ENCODE measurements at regions not wholly inside any gene's neighbourhood (a gene's known extent, or its start where the extent isn't known, plus 50 kb on each side); places are given as distances from the start of the nearest gene placed in this dataset.

DNA sequence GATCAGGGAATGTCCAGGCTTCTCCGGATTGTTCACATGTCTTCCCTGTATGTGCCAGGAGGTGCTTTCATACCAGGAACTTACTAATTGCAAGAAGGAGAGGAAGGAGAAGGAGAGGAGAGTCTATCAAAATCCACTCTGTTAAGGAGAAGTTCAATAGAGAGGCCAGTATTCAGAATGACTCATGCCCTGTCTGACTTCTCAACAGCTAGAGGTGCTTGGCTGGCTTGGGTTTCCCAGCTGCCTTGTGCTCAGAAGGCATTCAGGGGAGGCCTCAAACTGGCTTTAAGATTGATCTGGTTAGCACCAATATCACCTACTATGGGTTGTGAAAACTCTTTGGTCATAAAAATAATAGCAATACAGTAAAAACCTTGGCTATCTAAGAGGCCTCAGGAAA is 167.9 kb upstream of the GLRA1 start (continued):
- TF ChIP-seq BACH2 (CRISPR knock-in tag; IDR thresholded peaks at IDR 0.05; ENCODE audit: borderline replicate concordance) (no peak), PPARA (CRISPR knock-in tag; IDR thresholded peaks at IDR 0.05; ENCODE audit: borderline replicate concordance) (no peak), TCF4 (CRISPR knock-in tag; IDR thresholded peaks at IDR 0.05; ENCODE audit: borderline replicate concordance) (no peak), ZFP30 (CRISPR knock-in tag; IDR thresholded peaks at IDR 0.05) (no peak)
- TF ChIP-seq, protein P1, sequence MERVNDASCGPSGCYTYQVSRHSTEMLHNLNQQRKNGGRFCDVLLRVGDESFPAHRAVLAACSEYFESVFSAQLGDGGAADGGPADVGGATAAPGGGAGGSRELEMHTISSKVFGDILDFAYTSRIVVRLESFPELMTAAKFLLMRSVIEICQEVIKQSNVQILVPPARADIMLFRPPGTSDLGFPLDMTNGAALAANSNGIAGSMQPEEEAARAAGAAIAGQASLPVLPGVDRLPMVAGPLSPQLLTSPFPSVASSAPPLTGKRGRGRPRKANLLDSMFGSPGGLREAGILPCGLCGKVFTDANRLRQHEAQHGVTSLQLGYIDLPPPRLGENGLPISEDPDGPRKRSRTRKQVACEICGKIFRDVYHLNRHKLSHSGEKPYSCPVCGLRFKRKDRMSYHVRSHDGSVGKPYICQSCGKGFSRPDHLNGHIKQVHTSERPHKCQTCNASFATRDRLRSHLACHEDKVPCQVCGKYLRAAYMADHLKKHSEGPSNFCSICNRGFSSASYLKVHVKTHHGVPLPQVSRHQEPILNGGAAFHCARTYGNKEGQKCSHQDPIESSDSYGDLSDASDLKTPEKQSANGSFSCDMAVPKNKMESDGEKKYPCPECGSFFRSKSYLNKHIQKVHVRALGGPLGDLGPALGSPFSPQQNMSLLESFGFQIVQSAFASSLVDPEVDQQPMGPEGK (CRISPR knock-in tag; IDR thresholded peaks at IDR 0.05; ENCODE audit: borderline replicate concordance) = no peak

DNA sequence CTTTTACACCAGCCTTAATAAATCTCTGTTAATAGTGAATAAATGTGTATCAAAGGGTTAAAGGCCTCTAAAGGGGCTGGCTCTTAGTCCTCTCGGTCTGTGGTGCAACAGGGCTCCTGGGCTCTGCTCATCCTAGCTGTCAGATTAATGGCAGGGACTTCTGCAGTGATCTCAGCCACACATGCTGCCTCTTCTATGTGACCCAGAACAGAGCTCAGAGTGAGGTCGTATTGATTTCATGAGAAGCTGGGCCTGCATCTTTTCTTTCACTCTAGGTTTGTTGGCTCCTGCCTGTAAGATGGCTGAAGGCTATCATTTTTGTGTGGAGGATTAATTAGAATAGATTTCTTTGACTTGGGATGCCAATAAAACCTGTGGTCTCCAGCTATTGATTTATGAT is 165.0 kb upstream of the GLRA1 start:
- no peak for ATAC-seq
- TF ChIP-seq OSR1 (CRISPR knock-in tag; IDR thresholded peaks at IDR 0.05) = no peak
- no peak for TF ChIP-seq ISL1 (CRISPR knock-in tag; IDR thresholded peaks at IDR 0.05)
- no peak for TF ChIP-seq ZNF565 (CRISPR knock-in tag; conservative IDR thresholded peaks at IDR 0.05; ENCODE audit: low read depth)
- TF ChIP-seq CSDC2 (CRISPR knock-in tag; IDR thresholded peaks at IDR 0.05) = no peak
- TF ChIP-seq ARNTL (CRISPR knock-in tag; IDR thresholded peaks at IDR 0.05; ENCODE audit: borderline replicate concordance, low read depth) = no peak
- no peak for TF ChIP-seq BACH2 (CRISPR knock-in tag; IDR thresholded peaks at IDR 0.05; ENCODE audit: borderline replicate concordance)
- TF ChIP-seq PPARA (CRISPR knock-in tag; IDR thresholded peaks at IDR 0.05; ENCODE audit: borderline replicate concordance) = no peak
- no peak for TF ChIP-seq ZFP30 (CRISPR knock-in tag; IDR thresholded peaks at IDR 0.05)
- TF ChIP-seq SNAI2 (CRISPR knock-in tag; IDR thresholded peaks at IDR 0.05) = no peak
- TF ChIP-seq TCF4 (CRISPR knock-in tag; IDR thresholded peaks at IDR 0.05; ENCODE audit: borderline replicate concordance) = no peak
- TF ChIP-seq, protein P2, sequence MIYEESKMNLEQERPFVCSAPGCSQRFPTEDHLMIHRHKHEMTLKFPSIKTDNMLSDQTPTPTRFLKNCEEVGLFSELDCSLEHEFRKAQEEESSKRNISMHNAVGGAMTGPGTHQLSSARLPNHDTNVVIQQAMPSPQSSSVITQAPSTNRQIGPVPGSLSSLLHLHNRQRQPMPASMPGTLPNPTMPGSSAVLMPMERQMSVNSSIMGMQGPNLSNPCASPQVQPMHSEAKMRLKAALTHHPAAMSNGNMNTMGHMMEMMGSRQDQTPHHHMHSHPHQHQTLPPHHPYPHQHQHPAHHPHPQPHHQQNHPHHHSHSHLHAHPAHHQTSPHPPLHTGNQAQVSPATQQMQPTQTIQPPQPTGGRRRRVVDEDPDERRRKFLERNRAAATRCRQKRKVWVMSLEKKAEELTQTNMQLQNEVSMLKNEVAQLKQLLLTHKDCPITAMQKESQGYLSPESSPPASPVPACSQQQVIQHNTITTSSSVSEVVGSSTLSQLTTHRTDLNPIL (CRISPR knock-in tag; IDR thresholded peaks at IDR 0.05; ENCODE audit: low read depth) = no peak
- TF ChIP-seq ZNF8 (CRISPR knock-in tag; IDR thresholded peaks at IDR 0.05) = no peak
- TF ChIP-seq RARB (CRISPR knock-in tag; IDR thresholded peaks at IDR 0.05) = no peak
- no peak for TF ChIP-seq ZC3H10 (CRISPR knock-in tag; IDR thresholded peaks at IDR 0.05)
- no peak for TF ChIP-seq GLIS3 (CRISPR knock-in tag; IDR thresholded peaks at IDR 0.05)
- TF ChIP-seq ZFP3 (CRISPR knock-in tag; IDR thresholded peaks at IDR 0.05) = no peak

DNA sequence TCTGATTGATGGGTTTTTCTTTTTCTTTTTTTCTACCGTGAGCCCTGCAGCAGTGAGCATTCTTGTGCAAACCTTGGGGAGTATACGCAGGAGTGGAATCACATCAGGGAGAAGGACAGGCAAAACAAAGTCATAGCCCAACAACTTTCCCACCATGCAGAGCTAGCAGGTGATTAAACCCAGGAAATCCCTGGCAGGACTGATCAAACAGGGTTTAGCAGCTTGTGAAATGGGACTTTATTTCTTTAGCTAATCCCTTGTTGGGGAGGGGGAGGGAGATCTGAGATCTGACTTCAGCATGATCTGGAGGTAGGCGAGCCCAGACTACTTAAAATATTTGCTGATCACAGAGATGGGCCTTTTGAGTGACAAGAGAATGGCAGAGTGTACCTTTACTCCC is 162.0 kb upstream of the GLRA1 start:
- TF ChIP-seq GLIS3 (CRISPR knock-in tag; IDR thresholded peaks at IDR 0.05) (no peak), ARNTL (CRISPR knock-in tag; IDR thresholded peaks at IDR 0.05; ENCODE audit: borderline replicate concordance, low read depth) (no peak)
- TF ChIP-seq, protein P3, sequence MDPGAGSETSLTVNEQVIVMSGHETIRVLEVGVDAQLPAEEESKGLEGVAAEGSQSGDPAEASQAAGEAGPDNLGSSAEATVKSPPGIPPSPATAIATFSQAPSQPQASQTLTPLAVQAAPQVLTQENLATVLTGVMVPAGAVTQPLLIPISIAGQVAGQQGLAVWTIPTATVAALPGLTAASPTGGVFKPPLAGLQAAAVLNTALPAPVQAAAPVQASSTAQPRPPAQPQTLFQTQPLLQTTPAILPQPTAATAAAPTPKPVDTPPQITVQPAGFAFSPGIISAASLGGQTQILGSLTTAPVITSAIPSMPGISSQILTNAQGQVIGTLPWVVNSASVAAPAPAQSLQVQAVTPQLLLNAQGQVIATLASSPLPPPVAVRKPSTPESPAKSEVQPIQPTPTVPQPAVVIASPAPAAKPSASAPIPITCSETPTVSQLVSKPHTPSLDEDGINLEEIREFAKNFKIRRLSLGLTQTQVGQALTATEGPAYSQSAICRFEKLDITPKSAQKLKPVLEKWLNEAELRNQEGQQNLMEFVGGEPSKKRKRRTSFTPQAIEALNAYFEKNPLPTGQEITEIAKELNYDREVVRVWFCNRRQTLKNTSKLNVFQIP (CRISPR knock-in tag; IDR thresholded peaks at IDR 0.05; ENCODE audit: borderline replicate concordance, low read depth) = no peak
- no peak for ATAC-seq

DNA sequence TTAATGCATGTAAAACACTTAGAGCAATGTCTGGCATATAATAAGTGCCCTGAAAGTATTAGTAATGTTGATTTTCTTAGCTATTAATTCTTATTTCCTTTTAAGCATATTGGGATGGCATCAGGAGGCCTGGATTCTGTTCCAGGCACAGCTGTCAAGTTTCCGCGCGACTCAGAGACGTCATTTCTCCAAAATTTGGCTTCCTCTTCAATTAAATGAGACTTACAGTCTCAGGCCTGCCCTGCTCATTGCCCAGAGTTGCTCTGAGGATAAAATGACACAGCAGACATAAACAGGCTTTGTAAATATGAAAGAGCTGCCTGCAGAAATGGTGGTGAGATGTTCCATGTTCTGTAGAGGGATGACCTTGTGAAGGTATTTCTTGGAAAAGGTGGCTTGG is 159.8 kb upstream of the GLRA1 start:
- TF ChIP-seq ZC3H10 (CRISPR knock-in tag; IDR thresholded peaks at IDR 0.05) (no peak), TOX (CRISPR knock-in tag; IDR thresholded peaks at IDR 0.05; ENCODE audit: borderline replicate concordance) (no peak), ZNF70 (CRISPR knock-in tag; IDR thresholded peaks at IDR 0.05) (no peak), PPARA (CRISPR knock-in tag; IDR thresholded peaks at IDR 0.05; ENCODE audit: borderline replicate concordance) (no peak), ZNF8 (CRISPR knock-in tag; IDR thresholded peaks at IDR 0.05) (no peak), OSR1 (CRISPR knock-in tag; IDR thresholded peaks at IDR 0.05) (no peak), ISL1 (CRISPR knock-in tag; IDR thresholded peaks at IDR 0.05) (no peak), TCF4 (CRISPR knock-in tag; IDR thresholded peaks at IDR 0.05; ENCODE audit: borderline replicate concordance) (no peak)
- TF ChIP-seq, protein P1 (CRISPR knock-in tag; IDR thresholded peaks at IDR 0.05; ENCODE audit: borderline replicate concordance) = no peak
- TF ChIP-seq, protein P3 (CRISPR knock-in tag; IDR thresholded peaks at IDR 0.05; ENCODE audit: borderline replicate concordance, low read depth) = no peak
- TF ChIP-seq, protein P2 (CRISPR knock-in tag; IDR thresholded peaks at IDR 0.05; ENCODE audit: low read depth) = no peak
- ATAC-seq = no peak
